ENCODE measurements at regions not wholly inside any gene's neighbourhood (a gene's known extent, or its start where the extent isn't known, plus 50 kb on each side); places are given as distances from the start of the nearest gene placed in this dataset.

DNA sequence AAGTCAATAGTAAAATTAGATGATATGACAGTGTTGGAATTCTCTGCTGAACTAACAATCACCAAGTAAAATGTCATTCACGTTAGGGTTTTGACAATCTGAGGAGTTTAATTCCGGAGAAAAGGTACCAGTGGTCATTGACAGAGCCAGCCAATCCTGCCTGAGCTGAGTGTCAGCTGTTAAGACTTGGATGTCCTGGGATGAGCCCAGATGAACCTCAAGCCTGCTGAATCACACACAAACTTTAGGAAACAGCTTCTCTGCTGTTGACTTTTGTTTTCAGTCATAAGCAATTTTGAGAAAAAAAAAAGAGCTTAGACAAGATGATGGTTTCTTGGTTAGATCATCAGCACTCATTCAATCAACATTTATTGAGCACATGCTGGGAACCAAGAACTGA, 600.0 kb upstream of the SLC39A10 start:
- no peaks in the 10 kb centered on the region for H3K9me3 ChIP-seq
- DNase-seq: no peak
- no peaks in the 10 kb centered on the region for H3K27me3 ChIP-seq (replicated peaks in 1 of 7)
- no peaks in the 10 kb centered on the region for H3K4me1 ChIP-seq
- no peaks in the 10 kb centered on the region for H3K36me3 ChIP-seq
- intact Hi-C loops (cut with DNase I; ENCODE audit: low total_unique reads): no loop called here
- 71 to 88% (median 78%) methylated on average over 2 of the region's 2 CpGs for WGBS, 5 donors
- H3K27ac ChIP-seq: no peak overlapping the region
- H3K4me3 ChIP-seq: no peak overlapping the region
- TF ChIP-seq, protein P1, sequence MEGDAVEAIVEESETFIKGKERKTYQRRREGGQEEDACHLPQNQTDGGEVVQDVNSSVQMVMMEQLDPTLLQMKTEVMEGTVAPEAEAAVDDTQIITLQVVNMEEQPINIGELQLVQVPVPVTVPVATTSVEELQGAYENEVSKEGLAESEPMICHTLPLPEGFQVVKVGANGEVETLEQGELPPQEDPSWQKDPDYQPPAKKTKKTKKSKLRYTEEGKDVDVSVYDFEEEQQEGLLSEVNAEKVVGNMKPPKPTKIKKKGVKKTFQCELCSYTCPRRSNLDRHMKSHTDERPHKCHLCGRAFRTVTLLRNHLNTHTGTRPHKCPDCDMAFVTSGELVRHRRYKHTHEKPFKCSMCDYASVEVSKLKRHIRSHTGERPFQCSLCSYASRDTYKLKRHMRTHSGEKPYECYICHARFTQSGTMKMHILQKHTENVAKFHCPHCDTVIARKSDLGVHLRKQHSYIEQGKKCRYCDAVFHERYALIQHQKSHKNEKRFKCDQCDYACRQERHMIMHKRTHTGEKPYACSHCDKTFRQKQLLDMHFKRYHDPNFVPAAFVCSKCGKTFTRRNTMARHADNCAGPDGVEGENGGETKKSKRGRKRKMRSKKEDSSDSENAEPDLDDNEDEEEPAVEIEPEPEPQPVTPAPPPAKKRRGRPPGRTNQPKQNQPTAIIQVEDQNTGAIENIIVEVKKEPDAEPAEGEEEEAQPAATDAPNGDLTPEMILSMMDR (IDR thresholded peaks at IDR 0.05 in 8 of 11, conservative IDR thresholded peaks at IDR 0.05 in 3 of 11): no peak
- TF ChIP-seq POLR2AphosphoS5 (IDR thresholded peaks at IDR 0.05): no peak
- no peak for TF ChIP-seq POLR2A (IDR thresholded peaks at IDR 0.05)

DNA sequence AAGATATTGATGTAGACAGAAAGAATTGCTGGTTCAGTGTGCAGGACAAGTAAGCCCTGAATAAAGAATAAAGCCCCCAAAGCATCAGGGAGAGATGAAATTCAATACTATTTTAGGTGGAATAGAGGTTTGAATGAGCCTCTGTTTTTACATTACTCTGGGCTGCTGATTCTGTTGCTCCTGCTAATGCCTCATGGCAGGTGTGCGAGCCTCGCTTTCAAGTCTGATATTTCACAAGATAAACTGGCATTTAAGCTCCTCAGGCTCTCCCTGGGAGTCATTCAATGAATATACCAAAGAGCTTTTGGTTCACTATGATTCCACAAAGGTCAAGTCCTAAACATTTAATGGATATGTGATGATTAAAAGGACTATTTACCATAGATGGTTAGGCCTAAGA, 601.0 kb upstream of the SLC39A10 start:
- Histone ChIP-seq H3K27ac (no peak overlapping the region), H3K36me3 (no peaks in the 10 kb centered on the region), H3K4me1 (no peaks in the 10 kb centered on the region), H3K9me3 (no peaks in the 10 kb centered on the region), H3K4me3 (no peak overlapping the region), H3K27me3 (replicated peaks in 1 of 7) (no peaks in the 10 kb centered on the region)
- TF ChIP-seq, protein P1 (IDR thresholded peaks at IDR 0.05 in 8 of 11, conservative IDR thresholded peaks at IDR 0.05 in 3 of 11): no peak
- TF ChIP-seq POLR2A (IDR thresholded peaks at IDR 0.05): no peak
- no peak for TF ChIP-seq POLR2AphosphoS5 (IDR thresholded peaks at IDR 0.05)
- DNase-seq: no peak
- 82 to 98% (median 90%) methylated on average over 2 of the region's 2 CpGs for WGBS, 5 donors
- intact Hi-C loops (cut with DNase I; ENCODE audit: low total_unique reads): no loop called here

DNA sequence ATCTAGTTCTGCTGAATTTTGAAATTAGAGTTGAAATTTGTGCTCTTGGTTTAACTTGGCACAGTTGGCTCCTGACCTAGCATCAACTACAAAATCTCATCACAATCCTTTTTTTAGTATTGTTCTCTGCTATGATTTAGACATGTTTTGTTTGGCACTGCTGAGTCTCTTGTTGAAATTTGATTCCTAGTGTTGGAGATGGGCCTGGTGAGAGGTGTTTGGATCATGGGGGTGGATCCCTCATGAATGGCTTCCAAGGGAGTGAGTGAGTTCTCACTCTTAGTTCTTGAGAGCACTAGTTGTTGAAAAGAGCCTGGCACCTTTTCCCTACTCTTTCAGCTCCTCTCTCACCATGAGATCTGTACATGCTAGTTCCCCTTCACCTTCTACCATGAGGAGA, 605.6 kb upstream of the SLC39A10 start:
- no peak overlapping the region for H3K4me3 ChIP-seq
- H3K9me3 ChIP-seq: no peaks in the 10 kb centered on the region
- H3K36me3 ChIP-seq: no peaks in the 10 kb centered on the region
- intact Hi-C loops (cut with DNase I; ENCODE audit: low total_unique reads): no loop called here
- TF ChIP-seq POLR2A (IDR thresholded peaks at IDR 0.05) (no peak), POLR2AphosphoS5 (IDR thresholded peaks at IDR 0.05) (no peak)
- TF ChIP-seq, protein P1 (IDR thresholded peaks at IDR 0.05 in 8 of 11, conservative IDR thresholded peaks at IDR 0.05 in 3 of 11): no peak
- DNase-seq: no peak
- H3K4me1 ChIP-seq: no peaks in the 10 kb centered on the region
- H3K27ac ChIP-seq: no peak overlapping the region
- H3K27me3 ChIP-seq (replicated peaks in 1 of 7): no peaks in the 10 kb centered on the region

DNA sequence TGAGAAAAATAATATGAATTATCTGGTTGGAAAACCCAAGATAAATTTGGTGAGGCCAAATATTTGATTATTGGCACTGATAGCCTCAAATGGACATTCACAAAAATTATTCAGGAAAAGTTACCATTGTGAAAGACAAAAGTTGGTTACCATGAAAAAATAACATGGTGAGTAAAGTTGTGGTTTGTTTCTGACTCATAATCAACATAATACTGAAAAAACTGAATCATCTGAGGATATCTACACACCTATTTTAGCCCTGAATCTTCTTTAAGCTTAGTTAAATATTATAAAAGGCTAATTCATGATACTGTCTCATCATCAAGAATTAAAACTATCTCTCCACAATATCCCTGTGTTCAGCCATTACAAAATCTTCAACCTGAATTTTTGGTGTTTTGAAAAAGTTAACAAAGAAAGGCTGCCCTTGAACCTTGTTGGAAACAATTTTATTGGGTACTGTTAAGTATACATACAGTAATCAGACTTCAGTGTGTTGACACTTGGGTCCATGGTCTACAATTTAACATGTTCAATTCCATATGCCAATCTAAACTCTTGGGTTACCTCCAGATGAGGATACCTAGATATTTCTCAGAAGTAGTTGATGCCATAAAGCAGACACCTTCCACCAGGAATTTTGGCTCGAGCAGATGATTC, 607.5 kb upstream of the SLC39A10 start:
- intact Hi-C loops (cut with DNase I; ENCODE audit: low total_unique reads): no loop called here
- DNase-seq: no peak
- TF ChIP-seq POLR2AphosphoS5 (IDR thresholded peaks at IDR 0.05): no peak
- TF ChIP-seq, protein P1 (IDR thresholded peaks at IDR 0.05 in 8 of 11, conservative IDR thresholded peaks at IDR 0.05 in 3 of 11): no peak
- Histone ChIP-seq H3K27me3 (replicated peaks in 1 of 7) (no peaks in the 10 kb centered on the region), H3K27ac (no peak overlapping the region), H3K4me3 (no peak overlapping the region), H3K36me3 (no peaks in the 10 kb centered on the region), H3K9me3 (no peaks in the 10 kb centered on the region), H3K4me1 (no peaks in the 10 kb centered on the region)
- WGBS, 5 donors: 64 to 92% (median 70%) methylated on average over 1 of the region's 1 CpG

Measured in spleen (tissue), 11 donors.